ENCODE measurements at regions not wholly inside any gene's neighbourhood (a gene's known extent, or its start where the extent isn't known, plus 50 kb on each side); places are given as distances from the start of the nearest gene placed in this dataset.

- Histone ChIP-seq H3K27me3 (no peaks in the 10 kb centered on the region), H3K4me3 (no peak overlapping the region), H3K36me3 (no peaks in the 10 kb centered on the region), H3K27ac (no peak overlapping the region), H3K4me1 (no peaks in the 10 kb centered on the region), H3K9me3 (no peaks in the 10 kb centered on the region)
- intact Hi-C loops (cut with DNase I; ENCODE audit: low total_unique reads), result no loop called here
- in situ Hi-C loops (cut with MboI; ENCODE audit: low sequenced_read_pairs in 4 of 4), result no loop called here
- no peak for TF ChIP-seq POLR2A (IDR thresholded peaks at IDR 0.05)
- TF ChIP-seq, protein P1, sequence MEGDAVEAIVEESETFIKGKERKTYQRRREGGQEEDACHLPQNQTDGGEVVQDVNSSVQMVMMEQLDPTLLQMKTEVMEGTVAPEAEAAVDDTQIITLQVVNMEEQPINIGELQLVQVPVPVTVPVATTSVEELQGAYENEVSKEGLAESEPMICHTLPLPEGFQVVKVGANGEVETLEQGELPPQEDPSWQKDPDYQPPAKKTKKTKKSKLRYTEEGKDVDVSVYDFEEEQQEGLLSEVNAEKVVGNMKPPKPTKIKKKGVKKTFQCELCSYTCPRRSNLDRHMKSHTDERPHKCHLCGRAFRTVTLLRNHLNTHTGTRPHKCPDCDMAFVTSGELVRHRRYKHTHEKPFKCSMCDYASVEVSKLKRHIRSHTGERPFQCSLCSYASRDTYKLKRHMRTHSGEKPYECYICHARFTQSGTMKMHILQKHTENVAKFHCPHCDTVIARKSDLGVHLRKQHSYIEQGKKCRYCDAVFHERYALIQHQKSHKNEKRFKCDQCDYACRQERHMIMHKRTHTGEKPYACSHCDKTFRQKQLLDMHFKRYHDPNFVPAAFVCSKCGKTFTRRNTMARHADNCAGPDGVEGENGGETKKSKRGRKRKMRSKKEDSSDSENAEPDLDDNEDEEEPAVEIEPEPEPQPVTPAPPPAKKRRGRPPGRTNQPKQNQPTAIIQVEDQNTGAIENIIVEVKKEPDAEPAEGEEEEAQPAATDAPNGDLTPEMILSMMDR (IDR thresholded peaks at IDR 0.05 in 4 of 5, conservative IDR thresholded peaks at IDR 0.05 in 1 of 5), result no peak
- ATAC-seq, result no peak
- DNase-seq, result no peak
Observed at GRCh38 chr12:39230086-39230485, 212.8 kb downstream of the KIF21A start.

DNA sequence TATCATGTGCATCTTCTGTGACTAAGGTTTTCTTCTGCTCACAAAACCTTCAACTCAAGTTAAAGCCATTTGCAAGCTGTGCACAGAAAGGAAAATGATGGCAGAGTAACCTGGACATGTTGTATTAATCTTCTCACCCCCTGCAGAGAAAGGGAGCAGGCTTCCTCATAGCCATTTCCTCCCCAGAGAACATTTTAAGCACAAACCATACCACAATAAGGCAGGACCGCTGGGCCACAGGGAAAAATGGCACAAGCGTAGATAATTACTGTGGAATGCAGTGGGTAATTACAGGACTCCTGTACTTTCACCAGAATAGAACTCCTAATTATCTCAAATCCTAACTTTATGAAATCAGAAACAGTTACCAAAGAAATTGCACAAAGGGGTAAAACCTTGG, 215.7 kb downstream of the KIF21A start:
- TF ChIP-seq, protein P1 (IDR thresholded peaks at IDR 0.05 in 4 of 5, conservative IDR thresholded peaks at IDR 0.05 in 1 of 5), result no peak
- TF ChIP-seq POLR2A (IDR thresholded peaks at IDR 0.05), result no peak
- no peak for ATAC-seq
- Histone ChIP-seq H3K27me3 (no peaks in the 10 kb centered on the region), H3K4me3 (no peak overlapping the region), H3K27ac (no peak overlapping the region), H3K9me3 (no peaks in the 10 kb centered on the region), H3K4me1 (no peaks in the 10 kb centered on the region), H3K36me3 (no peaks in the 10 kb centered on the region)
- intact Hi-C loops (cut with DNase I; ENCODE audit: low total_unique reads) (no loop called here), in situ Hi-C loops (cut with MboI; ENCODE audit: low sequenced_read_pairs in 4 of 4) (no loop called here)
- DNase-seq, result no peak

DNA sequence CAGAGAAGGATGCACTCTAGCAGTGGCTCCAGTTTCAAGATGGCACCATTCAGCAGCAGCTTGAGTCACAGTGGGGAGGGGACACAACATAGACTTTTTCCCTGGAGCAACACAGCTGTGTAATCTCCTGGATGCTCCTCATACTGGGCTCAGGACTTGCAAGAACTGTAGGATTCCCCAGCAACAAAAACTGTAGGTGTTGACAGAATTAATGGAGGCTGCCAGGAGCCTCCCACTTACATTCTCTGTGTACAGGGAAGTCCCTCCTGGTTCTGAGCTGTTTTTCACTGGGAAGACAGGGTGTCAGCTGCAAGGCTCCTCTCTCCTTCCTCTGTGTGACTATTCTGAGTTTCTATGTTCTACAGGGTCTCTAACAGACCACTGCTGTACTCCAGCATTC, 217.9 kb downstream of the KIF21A start:
- no peak overlapping the region for H3K4me3 ChIP-seq
- H3K4me1 ChIP-seq, result no peaks in the 10 kb centered on the region
- in situ Hi-C loops (cut with MboI; ENCODE audit: low sequenced_read_pairs in 4 of 4), result no loop called here
- H3K9me3 ChIP-seq, result no peaks in the 10 kb centered on the region
- H3K36me3 ChIP-seq, result no peaks in the 10 kb centered on the region
- no peak overlapping the region for H3K27ac ChIP-seq
- intact Hi-C loops (cut with DNase I; ENCODE audit: low total_unique reads), result no loop called here
- TF ChIP-seq, protein P1 (IDR thresholded peaks at IDR 0.05 in 4 of 5, conservative IDR thresholded peaks at IDR 0.05 in 1 of 5), result no peak
- no peak for TF ChIP-seq POLR2A (IDR thresholded peaks at IDR 0.05)
- no peaks in the 10 kb centered on the region for H3K27me3 ChIP-seq
- no peak for DNase-seq
- ATAC-seq, result no peak

DNA sequence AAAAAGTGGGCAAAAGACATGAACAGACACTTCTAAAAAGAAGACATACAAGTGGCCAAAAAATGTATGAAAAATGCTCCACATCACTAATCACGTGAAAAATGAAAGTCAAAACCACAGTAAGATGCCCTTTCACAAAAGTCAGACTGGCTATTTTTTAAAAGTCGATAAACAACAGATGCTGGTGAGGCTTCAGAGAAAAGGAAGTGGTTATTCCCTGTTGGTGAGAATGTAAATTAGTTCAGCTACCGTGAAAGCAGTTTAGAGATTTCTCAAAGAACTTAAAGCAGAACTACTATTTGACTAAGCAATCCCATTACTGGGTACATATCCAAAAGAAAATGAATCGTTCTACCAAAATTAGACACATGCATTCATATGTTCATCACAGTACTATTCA, 237.0 kb downstream of the KIF21A start:
- no peaks in the 10 kb centered on the region for H3K27me3 ChIP-seq
- no peaks in the 10 kb centered on the region for H3K36me3 ChIP-seq
- intact Hi-C loops (cut with DNase I; ENCODE audit: low total_unique reads), result no loop called here
- H3K4me3 ChIP-seq, result no peak overlapping the region
- ATAC-seq, result no peak
- H3K27ac ChIP-seq, result no peak overlapping the region
- no peaks in the 10 kb centered on the region for H3K9me3 ChIP-seq
- no peak for DNase-seq
- H3K4me1 ChIP-seq, result no peaks in the 10 kb centered on the region
- no peak for TF ChIP-seq POLR2A (IDR thresholded peaks at IDR 0.05)
- TF ChIP-seq, protein P1 (IDR thresholded peaks at IDR 0.05 in 4 of 5, conservative IDR thresholded peaks at IDR 0.05 in 1 of 5), result no peak
- in situ Hi-C loops (cut with MboI; ENCODE audit: low sequenced_read_pairs in 4 of 4), result no loop called here

DNA sequence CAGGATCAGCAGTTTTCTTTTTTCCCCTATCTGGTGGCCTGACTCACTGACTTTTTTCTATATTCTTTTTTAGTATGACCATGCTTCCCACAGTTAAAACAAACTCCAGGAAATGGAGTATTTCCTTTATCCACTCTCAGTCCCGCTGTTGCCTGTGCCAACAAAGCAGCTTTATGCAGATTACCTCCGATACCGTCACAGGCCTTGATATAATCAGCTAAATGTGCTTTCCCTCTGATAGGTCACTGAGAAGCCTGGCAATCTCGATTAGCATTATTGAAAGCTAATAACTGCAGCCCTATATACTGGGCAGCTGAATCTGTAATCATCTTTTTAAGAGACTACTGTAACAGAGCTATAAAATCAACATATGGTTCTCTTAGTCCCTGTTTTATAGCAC, 243.6 kb downstream of the KIF21A start:
- in situ Hi-C loops (cut with MboI; ENCODE audit: low sequenced_read_pairs in 4 of 4), result no loop called here

More for the DNA sequence above, 243.6 kb downstream of the KIF21A start:
- Histone ChIP-seq H3K4me1 (no peaks in the 10 kb centered on the region), H3K9me3 (no peaks in the 10 kb centered on the region), H3K27me3 (no peaks in the 10 kb centered on the region), H3K4me3 (no peak overlapping the region), H3K27ac (no peak overlapping the region), H3K36me3 (no peaks in the 10 kb centered on the region)
- no peak for TF ChIP-seq POLR2A (IDR thresholded peaks at IDR 0.05)
- TF ChIP-seq, protein P1 (IDR thresholded peaks at IDR 0.05 in 4 of 5, conservative IDR thresholded peaks at IDR 0.05 in 1 of 5), result no peak
- intact Hi-C loops (cut with DNase I; ENCODE audit: low total_unique reads), result no loop called here
- ATAC-seq (no peak), DNase-seq (no peak)

All from gastrocnemius medialis (tissue), 4 donors.